Upper lobe of left lung (tissue), 6 donors: ENCODE measurements at regions not wholly inside any gene's neighbourhood (a gene's known extent, or its start where the extent isn't known, plus 50 kb on each side); places are given as distances from the start of the nearest gene placed in this dataset.

ENCODE experiments used
- ATAC-seq, 2 donors: fragments of 200-7000 bp; cut with Tn5 transposase; one replicate each; pipeline ENCODE4 v1.9.1; 2022; ENCODE audit warnings: mild to moderate bottlenecking in 2 of 2, moderate library complexity in 2 of 2; ENCODE audit not compliant: low FRiP score in 2 of 2
- DNase-seq, 2 donors: peaks; one replicate each; pipeline ENCODE4 v3.0.0-alpha.2; 2019 to 2020
- H3K27ac ChIP-seq, 4 donors: fragments of 200-600 bp; sonication (generic); one replicate each; pipeline ENCODE4 v1.5.1; 2016 to 2019
- H3K27me3 ChIP-seq, 4 donors: fragments of 200-600 bp; sonication (generic); one replicate each; pipeline ENCODE4 v1.5.1; 2017 to 2019
- H3K36me3 ChIP-seq, 4 donors: fragments of 200-600 bp; sonication (generic); one replicate each; pipeline ENCODE4 v1.5.1; 2016 to 2019
- H3K4me1 ChIP-seq, 4 donors: fragments of 200-600 bp; sonication (generic); one replicate each; pipeline ENCODE4 v1.5.1; 2018 to 2019
- H3K4me3 ChIP-seq, 4 donors: fragments of 200-600 bp; sonication (generic); one replicate each; pipeline ENCODE4 v1.5.1; 2017 to 2019; ENCODE audit warnings: mild to moderate bottlenecking in 2 of 4, moderate library complexity in 1 of 4
- H3K9me3 ChIP-seq, 4 donors: fragments of 200-600 bp; sonication (generic); one replicate each; pipeline ENCODE4 v1.5.1; 2018 to 2019
- EP300 ChIP-seq, 4 donors: sonication (generic); formaldehyde crosslinking; IDR thresholded peaks; one replicate each; pipeline ENCODE4 v1.5.1; 2017; ENCODE audit warnings: antibody characterized with exemption in 4 of 4, control low read depth in 2 of 4
- POLR2A ChIP-seq, 4 donors: fragments of 450-650 bp; IDR thresholded peaks; one replicate each; pipeline ENCODE4 v1.5.1; 2016 to 2017; ENCODE audit warnings: antibody characterized with exemption in 4 of 4, mild to moderate bottlenecking in 2 of 4
- POLR2AphosphoS5 ChIP-seq, 2 donors: sonication (generic); formaldehyde crosslinking; IDR thresholded peaks; one replicate each; pipeline ENCODE4 v1.5.1; 2017; ENCODE audit warnings: antibody characterized with exemption in 2 of 2
- WGBS, 2 donors: methylation state at CpG; one replicate each; pipeline ENCODE4 v1.1.5; 2017 to 2018; 5-methylcytosine and 5-hydroxymethylcytosine counted together
- TF ChIP-seq, protein P1 (sequence below), 6 experiments: fragments of 450-650 bp in 4 of 6; fragments of 200-600 bp in 2 of 6; sonication (generic) in 2 of 6; IDR thresholded peaks; one replicate each; pipeline ENCODE4 v1.5.1; 2016 to 2019; ENCODE audit warnings: antibody characterized with exemption in 6 of 6
- donor health status: DM: no; HTN: no; CAD: no; lungs with moderate emphysema.
- donor health status: DM: no; HTN: yes; CAD: no; lungs with severe emphysema.

DNA sequence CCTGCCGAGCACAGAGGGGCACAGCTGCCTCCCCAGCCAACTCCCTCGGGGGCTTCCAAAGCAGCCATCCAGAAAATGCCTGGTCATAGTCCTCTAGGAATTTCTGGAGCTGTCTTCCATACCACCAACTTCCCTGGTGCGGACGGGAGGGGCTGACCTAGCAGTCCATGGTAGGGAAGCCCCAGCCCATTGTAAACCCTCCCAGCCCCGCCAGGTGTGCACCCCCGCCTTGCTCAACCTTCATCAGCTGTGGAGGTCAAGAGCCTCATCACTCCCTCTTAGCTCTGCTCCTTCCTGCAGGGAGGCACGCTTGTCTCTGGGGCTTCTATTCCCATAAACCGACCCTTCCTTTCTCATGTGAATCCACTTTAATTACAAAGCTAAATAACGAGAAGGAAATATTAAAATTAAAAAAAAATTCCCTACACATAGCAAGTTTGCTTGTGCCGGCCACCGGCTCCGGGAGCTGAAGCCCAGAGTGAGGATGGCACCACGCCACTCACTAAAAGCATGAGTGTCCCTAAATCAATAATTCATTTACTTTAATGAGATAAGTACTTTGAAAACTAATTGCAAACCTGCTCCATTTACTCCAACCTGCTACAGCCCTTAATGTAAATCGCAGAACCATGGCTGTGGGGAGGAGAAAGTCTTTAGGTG is 181.4 kb downstream of the ENGASE start:
- ATAC-seq (no peak), DNase-seq (no peak)
- WGBS, 2 donors = 73 to 78% methylated on average over 10 to 14 of the region's 14 CpGs
- H3K4me3 ChIP-seq = no peak overlapping the region
- no peaks in the 10 kb centered on the region for H3K36me3 ChIP-seq
- H3K4me1 ChIP-seq = no peaks in the 10 kb centered on the region
- TF ChIP-seq EP300 (IDR thresholded peaks at IDR 0.05) = no peak
- TF ChIP-seq, protein P1, sequence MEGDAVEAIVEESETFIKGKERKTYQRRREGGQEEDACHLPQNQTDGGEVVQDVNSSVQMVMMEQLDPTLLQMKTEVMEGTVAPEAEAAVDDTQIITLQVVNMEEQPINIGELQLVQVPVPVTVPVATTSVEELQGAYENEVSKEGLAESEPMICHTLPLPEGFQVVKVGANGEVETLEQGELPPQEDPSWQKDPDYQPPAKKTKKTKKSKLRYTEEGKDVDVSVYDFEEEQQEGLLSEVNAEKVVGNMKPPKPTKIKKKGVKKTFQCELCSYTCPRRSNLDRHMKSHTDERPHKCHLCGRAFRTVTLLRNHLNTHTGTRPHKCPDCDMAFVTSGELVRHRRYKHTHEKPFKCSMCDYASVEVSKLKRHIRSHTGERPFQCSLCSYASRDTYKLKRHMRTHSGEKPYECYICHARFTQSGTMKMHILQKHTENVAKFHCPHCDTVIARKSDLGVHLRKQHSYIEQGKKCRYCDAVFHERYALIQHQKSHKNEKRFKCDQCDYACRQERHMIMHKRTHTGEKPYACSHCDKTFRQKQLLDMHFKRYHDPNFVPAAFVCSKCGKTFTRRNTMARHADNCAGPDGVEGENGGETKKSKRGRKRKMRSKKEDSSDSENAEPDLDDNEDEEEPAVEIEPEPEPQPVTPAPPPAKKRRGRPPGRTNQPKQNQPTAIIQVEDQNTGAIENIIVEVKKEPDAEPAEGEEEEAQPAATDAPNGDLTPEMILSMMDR (IDR thresholded peaks at IDR 0.05) = no peak
- TF ChIP-seq POLR2A (IDR thresholded peaks at IDR 0.05) = no peak
- no peak for TF ChIP-seq POLR2AphosphoS5 (IDR thresholded peaks at IDR 0.05)
- H3K27ac ChIP-seq = no peak overlapping the region
- H3K27me3 ChIP-seq = peaks cover 0 to 8% (median 0%) of the 10 kb centered on the region in 4 donors
- H3K9me3 ChIP-seq = no peaks in the 10 kb centered on the region

DNA sequence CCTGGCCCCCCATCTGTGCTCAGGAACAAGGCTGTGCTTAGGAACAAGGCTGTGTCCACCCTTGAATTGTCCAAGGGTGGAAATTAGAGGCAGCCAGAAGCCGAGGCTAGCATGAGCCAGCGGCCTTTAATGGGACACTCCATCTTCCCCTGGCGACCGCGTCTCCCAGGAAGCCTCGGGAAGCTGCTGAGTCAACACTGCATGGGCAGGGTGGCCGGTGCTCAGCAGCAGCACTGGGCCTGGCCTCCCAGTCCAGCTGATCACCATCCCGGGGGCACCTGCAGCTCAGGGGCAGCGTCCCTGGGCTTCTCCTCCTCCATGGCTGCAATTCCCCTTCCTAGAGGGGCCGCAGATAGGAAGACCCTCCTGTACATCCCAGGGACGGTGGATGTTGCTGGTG is 180.8 kb downstream of the ENGASE start:
- no peak overlapping the region for H3K4me3 ChIP-seq
- H3K27ac ChIP-seq = no peak overlapping the region
- WGBS, 2 donors = 47 to 68% methylated on average over 5 to 10 of the region's 11 CpGs
- no peak for DNase-seq
- H3K4me1 ChIP-seq = no peaks in the 10 kb centered on the region
- H3K27me3 ChIP-seq = peaks cover 0 to 4% (median 0%) of the 10 kb centered on the region in 4 donors
- TF ChIP-seq POLR2AphosphoS5 (IDR thresholded peaks at IDR 0.05) (no peak), EP300 (IDR thresholded peaks at IDR 0.05) (no peak), POLR2A (IDR thresholded peaks at IDR 0.05) (no peak)
- TF ChIP-seq, protein P1 (IDR thresholded peaks at IDR 0.05) = no peak
- no peaks in the 10 kb centered on the region for H3K36me3 ChIP-seq
- ATAC-seq = no peak
- no peaks in the 10 kb centered on the region for H3K9me3 ChIP-seq

GRCh38 chr17:79255046-79255445 is 180.4 kb downstream of the ENGASE start:
- no peak overlapping the region for H3K4me3 ChIP-seq
- no peaks in the 10 kb centered on the region for H3K9me3 ChIP-seq
- DNase-seq (no peak), ATAC-seq (no peak)
- H3K27me3 ChIP-seq = peaks cover 0 to under 1% (median 0%) of the 10 kb centered on the region in 4 donors
- H3K27ac ChIP-seq = no peak overlapping the region
- TF ChIP-seq POLR2A (IDR thresholded peaks at IDR 0.05) (no peak), POLR2AphosphoS5 (IDR thresholded peaks at IDR 0.05) (no peak), EP300 (IDR thresholded peaks at IDR 0.05) (no peak)
- TF ChIP-seq, protein P1 (IDR thresholded peaks at IDR 0.05) = no peak
- no peaks in the 10 kb centered on the region for H3K4me1 ChIP-seq
- no peaks in the 10 kb centered on the region for H3K36me3 ChIP-seq
- 77 to 87% methylated on average over 3 to 6 of the region's 6 CpGs for WGBS, 2 donors

GRCh38 chr17:79252886-79253285 is 178.3 kb downstream of the ENGASE start:
- no peak for ATAC-seq
- H3K27ac ChIP-seq = no peak overlapping the region
- H3K9me3 ChIP-seq = no peaks in the 10 kb centered on the region
- no peak for DNase-seq
- H3K4me3 ChIP-seq = no peak overlapping the region
- TF ChIP-seq EP300 (IDR thresholded peaks at IDR 0.05) (no peak), POLR2AphosphoS5 (IDR thresholded peaks at IDR 0.05) (no peak), POLR2A (IDR thresholded peaks at IDR 0.05) (no peak)
- TF ChIP-seq, protein P1 (IDR thresholded peaks at IDR 0.05) = no peak
- WGBS, 2 donors = 39 to 45% methylated on average over 11 to 12 of the region's 12 CpGs
- no peaks in the 10 kb centered on the region for H3K36me3 ChIP-seq
- no peaks in the 10 kb centered on the region for H3K27me3 ChIP-seq
- no peaks in the 10 kb centered on the region for H3K4me1 ChIP-seq

- no peak overlapping the region for H3K27ac ChIP-seq
- H3K4me3 ChIP-seq = no peak overlapping the region
- ATAC-seq = no peak
- 55 to 61% methylated on average over 4 of the region's 4 CpGs for WGBS, 2 donors
- H3K27me3 ChIP-seq = no peaks in the 10 kb centered on the region
- H3K4me1 ChIP-seq = no peaks in the 10 kb centered on the region
- DNase-seq = no peak
- no peaks in the 10 kb centered on the region for H3K36me3 ChIP-seq
- TF ChIP-seq EP300 (IDR thresholded peaks at IDR 0.05) (no peak), POLR2A (IDR thresholded peaks at IDR 0.05) (no peak), POLR2AphosphoS5 (IDR thresholded peaks at IDR 0.05) (no peak)
- TF ChIP-seq, protein P1 (IDR thresholded peaks at IDR 0.05) = no peak
- no peaks in the 10 kb centered on the region for H3K9me3 ChIP-seq
Measured at GRCh38 chr17:79251824-79252223, 177.2 kb downstream of the ENGASE start.
